ENCODE measurements at regions not wholly inside any gene's neighbourhood (a gene's known extent, or its start where the extent isn't known, plus 50 kb on each side); places are given as distances from the start of the nearest gene placed in this dataset.

DNA sequence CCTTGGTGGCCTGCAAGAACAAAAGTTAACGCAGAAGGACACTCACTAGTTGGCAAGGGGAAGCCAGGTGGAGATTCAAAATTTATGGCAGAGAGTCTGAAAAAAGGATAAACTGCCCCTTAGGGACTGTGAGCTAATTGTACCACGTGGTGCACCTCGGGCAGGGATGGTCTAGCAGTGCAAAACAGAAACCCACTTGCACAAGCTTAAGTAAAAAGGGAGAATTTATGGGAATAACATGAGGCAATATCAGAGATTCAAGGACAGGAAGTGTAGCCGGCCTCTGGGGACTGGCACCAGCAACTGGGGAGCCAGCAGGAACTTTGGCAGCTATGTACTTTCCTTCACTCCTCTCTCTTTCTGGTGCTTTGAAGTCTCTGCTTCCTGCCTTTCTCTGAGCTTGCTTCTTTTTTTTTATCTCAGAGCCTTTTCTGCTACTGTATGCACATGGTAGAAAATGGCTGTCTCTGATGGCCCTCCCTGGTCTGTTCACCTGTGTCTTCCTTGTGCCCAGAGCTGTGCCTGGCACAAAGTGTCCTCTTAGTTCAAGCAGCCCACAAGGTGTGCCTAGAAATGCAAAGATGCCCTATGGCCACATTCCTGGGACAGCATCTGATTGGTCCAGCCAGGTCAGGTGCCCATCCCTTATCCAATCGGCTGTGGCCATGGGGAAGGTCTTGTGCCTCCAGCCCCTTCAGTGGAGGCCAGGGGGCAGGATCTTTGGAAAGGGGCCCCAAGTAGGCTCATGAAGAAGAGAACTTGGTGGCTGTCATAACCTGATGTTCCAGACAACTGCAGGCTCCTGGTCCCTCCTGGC, 114.8 kb upstream of the ATP6AP2 start:
- TF ChIP-seq, protein P1, sequence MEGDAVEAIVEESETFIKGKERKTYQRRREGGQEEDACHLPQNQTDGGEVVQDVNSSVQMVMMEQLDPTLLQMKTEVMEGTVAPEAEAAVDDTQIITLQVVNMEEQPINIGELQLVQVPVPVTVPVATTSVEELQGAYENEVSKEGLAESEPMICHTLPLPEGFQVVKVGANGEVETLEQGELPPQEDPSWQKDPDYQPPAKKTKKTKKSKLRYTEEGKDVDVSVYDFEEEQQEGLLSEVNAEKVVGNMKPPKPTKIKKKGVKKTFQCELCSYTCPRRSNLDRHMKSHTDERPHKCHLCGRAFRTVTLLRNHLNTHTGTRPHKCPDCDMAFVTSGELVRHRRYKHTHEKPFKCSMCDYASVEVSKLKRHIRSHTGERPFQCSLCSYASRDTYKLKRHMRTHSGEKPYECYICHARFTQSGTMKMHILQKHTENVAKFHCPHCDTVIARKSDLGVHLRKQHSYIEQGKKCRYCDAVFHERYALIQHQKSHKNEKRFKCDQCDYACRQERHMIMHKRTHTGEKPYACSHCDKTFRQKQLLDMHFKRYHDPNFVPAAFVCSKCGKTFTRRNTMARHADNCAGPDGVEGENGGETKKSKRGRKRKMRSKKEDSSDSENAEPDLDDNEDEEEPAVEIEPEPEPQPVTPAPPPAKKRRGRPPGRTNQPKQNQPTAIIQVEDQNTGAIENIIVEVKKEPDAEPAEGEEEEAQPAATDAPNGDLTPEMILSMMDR (IDR thresholded peaks at IDR 0.05), result no peak
- TF ChIP-seq POLR2AphosphoS5 (IDR thresholded peaks at IDR 0.05), result no peak
- no peak for TF ChIP-seq POLR2A (IDR thresholded peaks at IDR 0.05)

Measured in suprapubic skin (tissue), 4 donors.